ENCODE measurements at regions not wholly inside any gene's neighbourhood (a gene's known extent, or its start where the extent isn't known, plus 50 kb on each side); places are given as distances from the start of the nearest gene placed in this dataset.

DNA sequence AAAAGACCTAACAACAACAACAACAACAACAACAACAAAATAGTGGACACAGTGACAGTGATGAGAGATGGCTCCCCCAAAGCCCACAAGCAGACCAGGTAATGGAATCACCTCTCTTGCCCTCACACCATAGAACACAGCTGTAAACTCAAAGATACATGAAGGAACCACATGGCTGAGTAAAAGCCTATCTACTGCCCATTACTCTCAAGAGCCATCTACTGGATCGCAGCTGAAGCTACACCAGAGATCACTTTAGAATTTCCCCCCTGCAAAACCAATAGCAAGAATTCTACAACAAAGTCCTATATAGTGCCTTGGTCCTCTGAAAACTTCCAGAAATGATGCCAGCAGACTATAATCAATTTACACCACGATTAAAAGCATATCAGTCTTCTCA, 1537.6 kb upstream of the CDH9 start:
- DNase-seq (ENCODE audit: extremely low spot score), result no peak
- TF ChIP-seq POLR2AphosphoS5 (IDR thresholded peaks at IDR 0.05), result no peak
- no peak for TF ChIP-seq POLR2A (IDR thresholded peaks at IDR 0.05; ENCODE audit: low read depth)
- TF ChIP-seq, protein P1, sequence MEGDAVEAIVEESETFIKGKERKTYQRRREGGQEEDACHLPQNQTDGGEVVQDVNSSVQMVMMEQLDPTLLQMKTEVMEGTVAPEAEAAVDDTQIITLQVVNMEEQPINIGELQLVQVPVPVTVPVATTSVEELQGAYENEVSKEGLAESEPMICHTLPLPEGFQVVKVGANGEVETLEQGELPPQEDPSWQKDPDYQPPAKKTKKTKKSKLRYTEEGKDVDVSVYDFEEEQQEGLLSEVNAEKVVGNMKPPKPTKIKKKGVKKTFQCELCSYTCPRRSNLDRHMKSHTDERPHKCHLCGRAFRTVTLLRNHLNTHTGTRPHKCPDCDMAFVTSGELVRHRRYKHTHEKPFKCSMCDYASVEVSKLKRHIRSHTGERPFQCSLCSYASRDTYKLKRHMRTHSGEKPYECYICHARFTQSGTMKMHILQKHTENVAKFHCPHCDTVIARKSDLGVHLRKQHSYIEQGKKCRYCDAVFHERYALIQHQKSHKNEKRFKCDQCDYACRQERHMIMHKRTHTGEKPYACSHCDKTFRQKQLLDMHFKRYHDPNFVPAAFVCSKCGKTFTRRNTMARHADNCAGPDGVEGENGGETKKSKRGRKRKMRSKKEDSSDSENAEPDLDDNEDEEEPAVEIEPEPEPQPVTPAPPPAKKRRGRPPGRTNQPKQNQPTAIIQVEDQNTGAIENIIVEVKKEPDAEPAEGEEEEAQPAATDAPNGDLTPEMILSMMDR (IDR thresholded peaks at IDR 0.05), result no peak
- no peak for TF ChIP-seq EP300 (IDR thresholded peaks at IDR 0.05)
- Histone ChIP-seq H3K4me1 (no peaks in the 10 kb centered on the region), H3K27me3 (no peaks in the 10 kb centered on the region), H3K36me3 (no peaks in the 10 kb centered on the region), H3K9me3 (peaks cover 0 to 8% (median 0%) of the 10 kb centered on the region in 4 donors), H3K4me3 (no peak overlapping the region), H3K27ac (replicated peaks in 1 of 4) (no peak overlapping the region)
- intact Hi-C loops (cut with DNase I), result no loop called here
- WGBS, result 59% methylated on average over 2 of the region's 2 CpGs

DNA sequence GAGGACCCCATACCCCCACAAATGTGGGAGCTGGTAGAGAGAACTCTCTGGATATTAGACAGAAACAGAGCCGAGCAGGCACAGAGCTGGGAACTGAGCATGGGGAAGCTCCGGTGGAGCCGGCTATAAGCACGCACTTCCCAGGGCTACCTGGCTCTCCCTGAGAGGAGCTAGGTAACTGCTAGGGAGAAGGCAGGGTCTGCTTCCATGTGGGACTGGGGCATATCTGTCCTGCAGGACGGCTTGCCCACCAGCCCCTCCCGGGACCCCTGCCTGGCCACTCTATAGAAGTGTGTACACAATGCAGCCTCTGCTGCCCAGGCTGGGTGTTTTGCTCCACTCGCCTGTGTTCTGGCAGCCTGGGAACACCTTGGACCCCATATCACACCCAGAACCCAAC, 1537.0 kb upstream of the CDH9 start:
- 94% methylated on average over 4 of the region's 7 CpGs for WGBS
- Histone ChIP-seq H3K36me3 (no peaks in the 10 kb centered on the region), H3K4me1 (no peaks in the 10 kb centered on the region), H3K27me3 (no peaks in the 10 kb centered on the region), H3K4me3 (no peak overlapping the region), H3K9me3 (peaks cover 0 to 8% (median 0%) of the 10 kb centered on the region in 4 donors), H3K27ac (replicated peaks in 1 of 4) (no peak overlapping the region)
- no peak for DNase-seq (ENCODE audit: extremely low spot score)
- TF ChIP-seq POLR2AphosphoS5 (IDR thresholded peaks at IDR 0.05), result no peak
- no peak for TF ChIP-seq EP300 (IDR thresholded peaks at IDR 0.05)
- TF ChIP-seq, protein P1 (IDR thresholded peaks at IDR 0.05), result no peak
- TF ChIP-seq POLR2A (IDR thresholded peaks at IDR 0.05; ENCODE audit: low read depth), result no peak
- intact Hi-C loops (cut with DNase I), result no loop called here

GRCh38 chr5:28574606-28575005, 1536.2 kb upstream of the CDH9 start:
- Histone ChIP-seq H3K4me1 (no peaks in the 10 kb centered on the region), H3K4me3 (no peak overlapping the region), H3K9me3 (peaks cover 0 to 8% (median 0%) of the 10 kb centered on the region in 4 donors), H3K36me3 (no peaks in the 10 kb centered on the region), H3K27ac (replicated peaks in 1 of 4) (no peak overlapping the region), H3K27me3 (no peaks in the 10 kb centered on the region)
- intact Hi-C loops (cut with DNase I), result no loop called here
- TF ChIP-seq, protein P1 (IDR thresholded peaks at IDR 0.05), result no peak
- TF ChIP-seq POLR2AphosphoS5 (IDR thresholded peaks at IDR 0.05) (no peak), POLR2A (IDR thresholded peaks at IDR 0.05; ENCODE audit: low read depth) (no peak), EP300 (IDR thresholded peaks at IDR 0.05) (no peak)
- no peak for DNase-seq (ENCODE audit: extremely low spot score)
- 95% methylated on average over 1 of the region's 1 CpG for WGBS

- no peak for DNase-seq (ENCODE audit: extremely low spot score)
- TF ChIP-seq EP300 (IDR thresholded peaks at IDR 0.05) (no peak), POLR2A (IDR thresholded peaks at IDR 0.05; ENCODE audit: low read depth) (no peak), POLR2AphosphoS5 (IDR thresholded peaks at IDR 0.05) (no peak)
- TF ChIP-seq, protein P1 (IDR thresholded peaks at IDR 0.05), result no peak
- 79% methylated on average over 6 of the region's 6 CpGs for WGBS
- peaks cover 0 to 2% (median under 1%) of the 10 kb centered on the region in 4 donors for H3K9me3 ChIP-seq
- H3K4me3 ChIP-seq, result no peak overlapping the region
- intact Hi-C loops (cut with DNase I), result no loop called here
- H3K4me1 ChIP-seq, result no peaks in the 10 kb centered on the region
- no peaks in the 10 kb centered on the region for H3K36me3 ChIP-seq
- H3K27me3 ChIP-seq, result no peaks in the 10 kb centered on the region
- H3K27ac ChIP-seq (replicated peaks in 1 of 4), result no peak overlapping the region
Measured at GRCh38 chr5:28567048-28567447, 1528.7 kb upstream of the CDH9 start.

DNA sequence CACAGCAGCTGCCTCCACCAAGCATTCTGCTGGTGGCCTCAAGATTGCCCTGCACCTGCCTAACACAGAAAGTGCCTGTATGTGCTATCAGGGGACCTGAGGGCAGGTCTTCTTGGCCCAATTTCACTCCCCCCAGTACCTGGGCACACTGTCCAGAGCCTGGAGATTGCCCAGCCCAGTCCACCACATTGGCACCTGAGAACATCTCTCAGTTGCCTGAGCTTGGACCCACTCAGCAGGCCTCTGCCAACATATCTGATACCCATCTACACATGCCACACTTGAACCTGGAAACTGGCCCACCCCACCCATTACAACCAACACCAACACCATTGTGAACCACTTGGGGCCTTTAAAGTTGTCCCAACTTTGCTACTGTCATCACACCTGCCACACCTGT, 1523.1 kb upstream of the CDH9 start:
- DNase-seq (ENCODE audit: extremely low spot score), result no peak
- intact Hi-C loops (cut with DNase I), result no loop called here
- Histone ChIP-seq H3K36me3 (no peaks in the 10 kb centered on the region), H3K4me1 (no peaks in the 10 kb centered on the region), H3K27ac (replicated peaks in 1 of 4) (no peak overlapping the region), H3K9me3 (peaks cover 0 to 9% (median 4%) of the 10 kb centered on the region in 4 donors), H3K27me3 (no peaks in the 10 kb centered on the region), H3K4me3 (no peak overlapping the region)
- TF ChIP-seq, protein P1 (IDR thresholded peaks at IDR 0.05), result no peak
- TF ChIP-seq EP300 (IDR thresholded peaks at IDR 0.05), result no peak
- no peak for TF ChIP-seq POLR2AphosphoS5 (IDR thresholded peaks at IDR 0.05)
- TF ChIP-seq POLR2A (IDR thresholded peaks at IDR 0.05; ENCODE audit: low read depth), result no peak
